ENCODE measurements at regions not wholly inside any gene's neighbourhood (a gene's known extent, or its start where the extent isn't known, plus 50 kb on each side); places are given as distances from the start of the nearest gene placed in this dataset.

- intact Hi-C loops (cut with micrococcal nuclease; ENCODE audit: unreplicated experiment) = no loop called here
- no peak for DNase-seq
- Histone ChIP-seq H3K4me1 (replicated peaks; ENCODE audit: insufficient read depth) (no peaks in the 10 kb centered on the region), H3K36me3 (ENCODE audit: low read depth) (no peaks in the 10 kb centered on the region), H3K79me2 (ENCODE audit: low read depth) (no peaks in the 10 kb centered on the region), H4K20me1 (ENCODE audit: insufficient read depth) (no peaks in the 10 kb centered on the region), H3K9me2 (ENCODE audit: insufficient read depth) (no peaks in the 10 kb centered on the region), H2AFZ (no peak overlapping the region), H3K4me2 (no peak overlapping the region), H3K4me3 (no peak overlapping the region), H3K27ac (no peak overlapping the region), H3F3A (ENCODE audit: insufficient read depth, low read depth) (no peaks in the 10 kb centered on the region), H3K27me3 (ENCODE audit: insufficient read depth, low read depth) (no peaks in the 10 kb centered on the region), H3K9me3 (ENCODE audit: insufficient read depth, low read depth) (no peaks in the 10 kb centered on the region)
- ChIA-PET POLR2A (ENCODE audit: unreplicated experiment) (no interaction called here), CTCF (no interaction called here)
- no TSS peak for BruUV-seq (replicated peaks)
- no peak for TF ChIP-seq CTCF (conservative IDR thresholded peaks at IDR 0.05)
- TF ChIP-seq EZH2 (IDR thresholded peaks at IDR 0.05; ENCODE audit: low read depth) = no peak
These were observed 323.8 kb upstream of the CA10 start for GRCh38 chr17:52482271-52482670.

GRCh38 chr17:52477824-52478699, 319.5 kb upstream of the CA10 start:
- no peak overlapping the region for H2AFZ ChIP-seq
- no peak overlapping the region for H3K4me3 ChIP-seq
- 0 out of 2 replicates have a peak, but pooled peaks cover 3% of the 10 kb centered on the region for H3K9me2 ChIP-seq (ENCODE audit: insufficient read depth)
- H3K4me1 ChIP-seq (replicated peaks; ENCODE audit: insufficient read depth) = no peaks in the 10 kb centered on the region
- H4K20me1 ChIP-seq (ENCODE audit: insufficient read depth) = no peaks in the 10 kb centered on the region
- ChIA-PET POLR2A (ENCODE audit: unreplicated experiment) (no interaction called here), CTCF (no interaction called here)
- BruUV-seq (replicated peaks) = no TSS peak
- H3K36me3 ChIP-seq (ENCODE audit: low read depth) = no peaks in the 10 kb centered on the region
- intact Hi-C loops (cut with micrococcal nuclease; ENCODE audit: unreplicated experiment) = no loop called here
- H3K27ac ChIP-seq = no peak overlapping the region
- H3K27me3 ChIP-seq (ENCODE audit: insufficient read depth, low read depth) = no peaks in the 10 kb centered on the region
- DNase-seq = no peak
- no peaks in the 10 kb centered on the region for H3F3A ChIP-seq (ENCODE audit: insufficient read depth, low read depth)
- H3K9me3 ChIP-seq (ENCODE audit: insufficient read depth, low read depth) = no peaks in the 10 kb centered on the region
- H3K4me2 ChIP-seq = no peak overlapping the region
- TF ChIP-seq CTCF (conservative IDR thresholded peaks at IDR 0.05) = no peak
- no peak for TF ChIP-seq EZH2 (IDR thresholded peaks at IDR 0.05; ENCODE audit: low read depth)
- H3K79me2 ChIP-seq (ENCODE audit: low read depth) = no peaks in the 10 kb centered on the region

GRCh38 chr17:52476638-52477313, 318.3 kb upstream of the CA10 start:
- Histone ChIP-seq H3K27ac (no peak overlapping the region), H3K36me3 (ENCODE audit: low read depth) (no peaks in the 10 kb centered on the region), H3K9me3 (ENCODE audit: insufficient read depth, low read depth) (no peaks in the 10 kb centered on the region), H3K4me2 (no peak overlapping the region), H3K4me3 (no peak overlapping the region), H3F3A (ENCODE audit: insufficient read depth, low read depth) (no peaks in the 10 kb centered on the region), H3K4me1 (replicated peaks; ENCODE audit: insufficient read depth) (no peaks in the 10 kb centered on the region), H3K9me2 (ENCODE audit: insufficient read depth) (0 out of 2 replicates have a peak, but pooled peaks cover 3% of the 10 kb centered on the region), H3K27me3 (ENCODE audit: insufficient read depth, low read depth) (no peaks in the 10 kb centered on the region), H2AFZ (no peak overlapping the region), H4K20me1 (ENCODE audit: insufficient read depth) (no peaks in the 10 kb centered on the region), H3K79me2 (ENCODE audit: low read depth) (no peaks in the 10 kb centered on the region)
- BruUV-seq (replicated peaks) = no TSS peak
- intact Hi-C loops (cut with micrococcal nuclease; ENCODE audit: unreplicated experiment) = no loop called here
- TF ChIP-seq EZH2 (IDR thresholded peaks at IDR 0.05; ENCODE audit: low read depth) = no peak
- no peak for TF ChIP-seq CTCF (conservative IDR thresholded peaks at IDR 0.05)
- ChIA-PET CTCF (interaction anchor here (0.5 kb wide), 1 partner anchor 42 kb away, joined by 3 read pairs; no protein-coding TSS in a partner anchor), POLR2A (ENCODE audit: unreplicated experiment) (no interaction called here)
- DNase-seq = no peak
